WTC11 (cell line): ENCODE measurements at regions not wholly inside any gene's neighbourhood (a gene's known extent, or its start where the extent isn't known, plus 50 kb on each side); places are given as distances from the start of the nearest gene placed in this dataset.

Source experiments
- NR1H2 ChIP-seq: sonication (generic); formaldehyde crosslinking; IDR thresholded peaks from 2 replicates; pipeline ENCODE4 v1.9.0; 2021; ENCODE audit warnings: mild to moderate bottlenecking, moderate library complexity, missing genetic modification reagents
- SP1 ChIP-seq: sonication (generic); formaldehyde crosslinking; conservative IDR thresholded peaks from 2 replicates; pipeline ENCODE4 v1.8.1; 2022; ENCODE audit warnings: missing genetic modification reagents
- ZNF416 ChIP-seq: fragments of 250-450 bp; sonication (Bioruptor Pico); IDR thresholded peaks from 2 replicates; pipeline ENCODE4 v1.9.0; 2021; ENCODE audit warnings: mild to moderate bottlenecking, inconsistent platforms
- TF ChIP-seq, protein P1 (sequence below): sonication (generic); formaldehyde crosslinking; conservative IDR thresholded peaks from 2 replicates; pipeline ENCODE4 v1.8.1; 2022; ENCODE audit warnings: mild to moderate bottlenecking, missing genetic modification reagents
- TF ChIP-seq, protein P2 (sequence below): fragments of 200-600 bp; IDR thresholded peaks from 2 replicates; pipeline ENCODE4 v1.8.0; 2022; ENCODE audit warnings: antibody characterized with exemption
- TF ChIP-seq, protein P3 (sequence below): sonication (generic); formaldehyde crosslinking; IDR thresholded peaks from 2 replicates; pipeline ENCODE4 v1.8.1; 2023; ENCODE audit warnings: mild to moderate bottlenecking, missing genetic modification reagents, moderate library complexity
- TF ChIP-seq, protein P4 (sequence below): sonication (generic); formaldehyde crosslinking; conservative IDR thresholded peaks from 2 replicates; pipeline ENCODE4 v1.8.1; 2023; ENCODE audit warnings: mild to moderate bottlenecking, low read depth, missing genetic modification reagents, moderate library complexity
- TF ChIP-seq, protein P5 (sequence below): sonication (generic); formaldehyde crosslinking; IDR thresholded peaks from 2 replicates; pipeline ENCODE4 v1.8.1; 2022; ENCODE audit warnings: low read depth, missing genetic modification reagents, borderline replicate concordance
- TF ChIP-seq, protein P6 (sequence below): sonication (generic); formaldehyde crosslinking; IDR thresholded peaks from 2 replicates; pipeline ENCODE4 v1.8.1; 2022; ENCODE audit warnings: mild to moderate bottlenecking, moderate library complexity, missing genetic modification reagents

DNA sequence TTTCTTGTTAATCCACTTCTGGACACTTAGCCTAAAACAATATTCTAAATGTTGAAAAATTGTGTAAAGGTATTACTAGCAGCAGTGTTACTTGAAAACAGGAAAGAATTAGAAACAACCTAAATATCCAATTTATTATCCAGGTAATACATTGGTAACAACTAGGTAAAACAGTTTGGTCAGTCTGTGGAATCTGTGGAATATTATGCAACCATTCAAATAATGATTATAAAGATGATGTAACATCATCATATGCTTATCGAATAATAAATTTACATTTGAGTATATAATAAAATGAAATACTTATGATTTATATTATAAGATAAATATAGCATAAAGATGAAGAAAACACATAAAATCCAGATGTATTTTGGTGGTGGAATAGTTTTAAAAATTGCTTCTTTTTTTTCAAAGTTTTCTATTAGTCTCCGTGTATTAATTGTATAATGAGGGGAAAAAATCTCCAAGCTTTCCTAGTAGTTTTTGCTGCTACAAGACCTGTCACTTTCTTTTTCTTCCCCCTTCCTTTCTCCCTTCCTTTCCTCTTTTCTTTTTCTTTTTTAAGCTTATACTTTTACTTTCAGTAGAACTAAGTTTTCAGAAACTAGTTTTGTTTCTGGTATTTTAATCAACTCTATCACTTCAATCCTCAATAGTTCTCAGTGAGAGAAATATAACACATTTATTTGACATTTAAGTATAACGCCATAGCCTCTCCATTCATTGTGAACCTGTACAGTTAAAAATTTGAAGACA lies 197.8 kb upstream of the HMCN1 start:
- TF ChIP-seq, protein P1, sequence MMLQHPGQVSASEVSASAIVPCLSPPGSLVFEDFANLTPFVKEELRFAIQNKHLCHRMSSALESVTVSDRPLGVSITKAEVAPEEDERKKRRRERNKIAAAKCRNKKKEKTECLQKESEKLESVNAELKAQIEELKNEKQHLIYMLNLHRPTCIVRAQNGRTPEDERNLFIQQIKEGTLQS, result no peak
- TF ChIP-seq, protein P2, sequence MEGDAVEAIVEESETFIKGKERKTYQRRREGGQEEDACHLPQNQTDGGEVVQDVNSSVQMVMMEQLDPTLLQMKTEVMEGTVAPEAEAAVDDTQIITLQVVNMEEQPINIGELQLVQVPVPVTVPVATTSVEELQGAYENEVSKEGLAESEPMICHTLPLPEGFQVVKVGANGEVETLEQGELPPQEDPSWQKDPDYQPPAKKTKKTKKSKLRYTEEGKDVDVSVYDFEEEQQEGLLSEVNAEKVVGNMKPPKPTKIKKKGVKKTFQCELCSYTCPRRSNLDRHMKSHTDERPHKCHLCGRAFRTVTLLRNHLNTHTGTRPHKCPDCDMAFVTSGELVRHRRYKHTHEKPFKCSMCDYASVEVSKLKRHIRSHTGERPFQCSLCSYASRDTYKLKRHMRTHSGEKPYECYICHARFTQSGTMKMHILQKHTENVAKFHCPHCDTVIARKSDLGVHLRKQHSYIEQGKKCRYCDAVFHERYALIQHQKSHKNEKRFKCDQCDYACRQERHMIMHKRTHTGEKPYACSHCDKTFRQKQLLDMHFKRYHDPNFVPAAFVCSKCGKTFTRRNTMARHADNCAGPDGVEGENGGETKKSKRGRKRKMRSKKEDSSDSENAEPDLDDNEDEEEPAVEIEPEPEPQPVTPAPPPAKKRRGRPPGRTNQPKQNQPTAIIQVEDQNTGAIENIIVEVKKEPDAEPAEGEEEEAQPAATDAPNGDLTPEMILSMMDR, result no peak
- TF ChIP-seq ZNF416 (no peak), NR1H2 (CRISPR knock-in tag) (no peak), SP1 (CRISPR knock-in tag) (no peak)
- TF ChIP-seq, protein P3, sequence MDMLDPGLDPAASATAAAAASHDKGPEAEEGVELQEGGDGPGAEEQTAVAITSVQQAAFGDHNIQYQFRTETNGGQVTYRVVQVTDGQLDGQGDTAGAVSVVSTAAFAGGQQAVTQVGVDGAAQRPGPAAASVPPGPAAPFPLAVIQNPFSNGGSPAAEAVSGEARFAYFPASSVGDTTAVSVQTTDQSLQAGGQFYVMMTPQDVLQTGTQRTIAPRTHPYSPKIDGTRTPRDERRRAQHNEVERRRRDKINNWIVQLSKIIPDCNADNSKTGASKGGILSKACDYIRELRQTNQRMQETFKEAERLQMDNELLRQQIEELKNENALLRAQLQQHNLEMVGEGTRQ (CRISPR knock-in tag), result no peak
- TF ChIP-seq, protein P4, sequence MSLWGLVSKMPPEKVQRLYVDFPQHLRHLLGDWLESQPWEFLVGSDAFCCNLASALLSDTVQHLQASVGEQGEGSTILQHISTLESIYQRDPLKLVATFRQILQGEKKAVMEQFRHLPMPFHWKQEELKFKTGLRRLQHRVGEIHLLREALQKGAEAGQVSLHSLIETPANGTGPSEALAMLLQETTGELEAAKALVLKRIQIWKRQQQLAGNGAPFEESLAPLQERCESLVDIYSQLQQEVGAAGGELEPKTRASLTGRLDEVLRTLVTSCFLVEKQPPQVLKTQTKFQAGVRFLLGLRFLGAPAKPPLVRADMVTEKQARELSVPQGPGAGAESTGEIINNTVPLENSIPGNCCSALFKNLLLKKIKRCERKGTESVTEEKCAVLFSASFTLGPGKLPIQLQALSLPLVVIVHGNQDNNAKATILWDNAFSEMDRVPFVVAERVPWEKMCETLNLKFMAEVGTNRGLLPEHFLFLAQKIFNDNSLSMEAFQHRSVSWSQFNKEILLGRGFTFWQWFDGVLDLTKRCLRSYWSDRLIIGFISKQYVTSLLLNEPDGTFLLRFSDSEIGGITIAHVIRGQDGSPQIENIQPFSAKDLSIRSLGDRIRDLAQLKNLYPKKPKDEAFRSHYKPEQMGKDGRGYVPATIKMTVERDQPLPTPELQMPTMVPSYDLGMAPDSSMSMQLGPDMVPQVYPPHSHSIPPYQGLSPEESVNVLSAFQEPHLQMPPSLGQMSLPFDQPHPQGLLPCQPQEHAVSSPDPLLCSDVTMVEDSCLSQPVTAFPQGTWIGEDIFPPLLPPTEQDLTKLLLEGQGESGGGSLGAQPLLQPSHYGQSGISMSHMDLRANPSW, result no peak
- TF ChIP-seq, protein P5, sequence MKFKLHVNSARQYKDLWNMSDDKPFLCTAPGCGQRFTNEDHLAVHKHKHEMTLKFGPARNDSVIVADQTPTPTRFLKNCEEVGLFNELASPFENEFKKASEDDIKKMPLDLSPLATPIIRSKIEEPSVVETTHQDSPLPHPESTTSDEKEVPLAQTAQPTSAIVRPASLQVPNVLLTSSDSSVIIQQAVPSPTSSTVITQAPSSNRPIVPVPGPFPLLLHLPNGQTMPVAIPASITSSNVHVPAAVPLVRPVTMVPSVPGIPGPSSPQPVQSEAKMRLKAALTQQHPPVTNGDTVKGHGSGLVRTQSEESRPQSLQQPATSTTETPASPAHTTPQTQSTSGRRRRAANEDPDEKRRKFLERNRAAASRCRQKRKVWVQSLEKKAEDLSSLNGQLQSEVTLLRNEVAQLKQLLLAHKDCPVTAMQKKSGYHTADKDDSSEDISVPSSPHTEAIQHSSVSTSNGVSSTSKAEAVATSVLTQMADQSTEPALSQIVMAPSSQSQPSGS (CRISPR knock-in tag), result no peak
- TF ChIP-seq, protein P6, sequence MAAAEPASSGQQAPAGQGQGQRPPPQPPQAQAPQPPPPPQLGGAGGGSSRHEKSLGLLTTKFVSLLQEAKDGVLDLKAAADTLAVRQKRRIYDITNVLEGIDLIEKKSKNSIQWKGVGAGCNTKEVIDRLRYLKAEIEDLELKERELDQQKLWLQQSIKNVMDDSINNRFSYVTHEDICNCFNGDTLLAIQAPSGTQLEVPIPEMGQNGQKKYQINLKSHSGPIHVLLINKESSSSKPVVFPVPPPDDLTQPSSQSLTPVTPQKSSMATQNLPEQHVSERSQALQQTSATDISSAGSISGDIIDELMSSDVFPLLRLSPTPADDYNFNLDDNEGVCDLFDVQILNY (CRISPR knock-in tag), result no peak
